Fibroblast of lung (primary cell): ENCODE measurements at regions not wholly inside any gene's neighbourhood (a gene's known extent, or its start where the extent isn't known, plus 50 kb on each side); places are given as distances from the start of the nearest gene placed in this dataset.

ENCODE experiments used
- CTCF ChIP-seq, 2 donors: IDR thresholded peaks in 1 of 2; conservative IDR thresholded peaks in 1 of 2; 1 replicate in 1 of 2; 2 replicates in 1 of 2; pipeline ENCODE4 v1.5.1; 2011 to 2012; ENCODE audit warnings: low read length in 2 of 2, control low read depth in 1 of 2, inconsistent platforms in 1 of 2, low read depth in 1 of 2, mild to moderate bottlenecking in 1 of 2
- EZH2 ChIP-seq: IDR thresholded peaks from 2 replicates; pipeline ENCODE4 v1.5.1; 2012; ENCODE audit warnings: low read length, control low read depth, mild to moderate bottlenecking; ENCODE audit errors: missing control alignments

- TF ChIP-seq CTCF (conservative IDR thresholded peaks at IDR 0.05 in 1 of 2, IDR thresholded peaks at IDR 0.05 in 1 of 2; ENCODE audit: low read depth in 1 of 2, low read length in 2 of 2): no peak
- no peak for TF ChIP-seq EZH2
Measured at GRCh38 chr2:219769090-219769910, 141.9 kb downstream of the SLC4A3 start.
